ENCODE measurements at regions not wholly inside any gene's neighbourhood (a gene's known extent, or its start where the extent isn't known, plus 50 kb on each side); places are given as distances from the start of the nearest gene placed in this dataset.

DNA sequence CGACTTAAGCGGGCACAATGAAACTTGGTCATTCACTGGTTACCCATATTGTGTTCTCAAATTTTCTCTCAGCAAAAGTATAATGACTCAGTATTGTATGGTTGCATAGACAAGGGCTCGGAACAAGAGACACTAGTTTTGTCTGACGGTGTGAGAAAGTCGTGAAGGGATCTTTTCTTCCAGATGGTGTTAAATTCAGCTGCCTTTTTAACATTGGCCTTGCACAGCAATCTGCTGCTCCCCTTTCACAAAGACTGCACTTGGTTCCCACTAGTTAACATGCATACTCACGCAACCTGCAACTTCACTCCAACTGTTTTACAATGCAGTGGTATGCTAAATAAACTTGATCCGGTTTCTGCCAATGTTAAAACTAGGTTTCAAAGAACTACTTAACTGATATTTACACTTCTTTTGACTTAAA, 219.2 kb downstream of the MEF2C start:
- TF ChIP-seq, protein P1, sequence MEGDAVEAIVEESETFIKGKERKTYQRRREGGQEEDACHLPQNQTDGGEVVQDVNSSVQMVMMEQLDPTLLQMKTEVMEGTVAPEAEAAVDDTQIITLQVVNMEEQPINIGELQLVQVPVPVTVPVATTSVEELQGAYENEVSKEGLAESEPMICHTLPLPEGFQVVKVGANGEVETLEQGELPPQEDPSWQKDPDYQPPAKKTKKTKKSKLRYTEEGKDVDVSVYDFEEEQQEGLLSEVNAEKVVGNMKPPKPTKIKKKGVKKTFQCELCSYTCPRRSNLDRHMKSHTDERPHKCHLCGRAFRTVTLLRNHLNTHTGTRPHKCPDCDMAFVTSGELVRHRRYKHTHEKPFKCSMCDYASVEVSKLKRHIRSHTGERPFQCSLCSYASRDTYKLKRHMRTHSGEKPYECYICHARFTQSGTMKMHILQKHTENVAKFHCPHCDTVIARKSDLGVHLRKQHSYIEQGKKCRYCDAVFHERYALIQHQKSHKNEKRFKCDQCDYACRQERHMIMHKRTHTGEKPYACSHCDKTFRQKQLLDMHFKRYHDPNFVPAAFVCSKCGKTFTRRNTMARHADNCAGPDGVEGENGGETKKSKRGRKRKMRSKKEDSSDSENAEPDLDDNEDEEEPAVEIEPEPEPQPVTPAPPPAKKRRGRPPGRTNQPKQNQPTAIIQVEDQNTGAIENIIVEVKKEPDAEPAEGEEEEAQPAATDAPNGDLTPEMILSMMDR (IDR thresholded peaks at IDR 0.05), result no peak
- intact Hi-C loops (cut with DNase I, micrococcal nuclease), result no loop called here
- H3K27ac ChIP-seq (ENCODE audit: low read depth in 1 of 2, low read length in 2 of 2), result no peak overlapping the region
- ATAC-seq (ENCODE audit: poor library complexity), result no peak
- Mint-ChIP-seq H3K4me3 (no peak overlapping the region), H3K4me1 (ENCODE audit: low read depth) (peaks cover 44% of the 10 kb centered on the region), H3K9me3 (peaks cover 11% of the 10 kb centered on the region), H3K27me3 (peaks cover 90% of the 10 kb centered on the region), H3K27ac (no peak overlapping the region), H3K36me3 (ENCODE audit: low read depth) (no peaks in the 10 kb centered on the region)
- CTCF ChIA-PET, result interaction anchor here (2.2 kb wide), 1 partner anchor 27 kb away, joined by 5 read pairs; no protein-coding TSS in a partner anchor
- peaks cover 35% of the 10 kb centered on the region for H3K4me1 ChIP-seq (ENCODE audit: insufficient read depth, low read length)
- no peaks in the 10 kb centered on the region for H3K36me3 ChIP-seq (ENCODE audit: insufficient read depth, low read length)
- DNase-seq, result no peak
- H3K27me3 ChIP-seq (ENCODE audit: control insufficient read depth in 1 of 2, insufficient read depth in 2 of 2, low read length in 2 of 2), result peaks cover 65 to 98% of the 10 kb centered on the region in 2 experiments
- H3K9me3 ChIP-seq (ENCODE audit: control insufficient read depth in 1 of 2, insufficient read depth in 1 of 2, low read length in 2 of 2), result peaks cover 20 to 28% of the 10 kb centered on the region in 2 experiments
- POLR2A ChIA-PET, result no interaction called here
- no peak overlapping the region for H3K4me3 ChIP-seq (ENCODE audit: low read length)

DNA sequence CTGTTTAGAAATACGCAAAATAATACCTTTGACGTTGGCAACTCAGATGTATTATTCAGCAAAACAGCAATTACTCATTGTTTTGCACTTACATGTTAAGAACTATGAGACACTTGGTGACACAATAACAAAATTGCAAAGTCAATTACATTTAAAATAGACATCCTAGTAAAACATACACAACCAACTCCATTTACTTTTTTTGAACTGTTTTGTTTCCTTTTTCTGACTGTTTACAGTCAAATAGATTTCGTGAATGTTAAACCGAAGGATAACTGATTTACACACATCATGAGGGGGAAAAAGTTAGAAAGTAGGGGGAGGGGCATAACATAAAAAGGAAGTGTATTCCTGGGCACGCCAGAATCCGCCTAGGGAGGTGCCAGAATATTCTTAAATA, 220.1 kb downstream of the MEF2C start:
- Mint-ChIP-seq H3K9me3 (peaks cover 11% of the 10 kb centered on the region), H3K4me3 (no peak overlapping the region), H3K27ac (no peak overlapping the region), H3K4me1 (ENCODE audit: low read depth) (peaks cover 36% of the 10 kb centered on the region), H3K36me3 (ENCODE audit: low read depth) (no peaks in the 10 kb centered on the region), H3K27me3 (peaks cover 90% of the 10 kb centered on the region)
- TF ChIP-seq, protein P1 (IDR thresholded peaks at IDR 0.05), result no peak
- Histone ChIP-seq H3K9me3 (ENCODE audit: control insufficient read depth in 1 of 2, insufficient read depth in 1 of 2, low read length in 2 of 2) (peaks cover 18 to 28% of the 10 kb centered on the region in 2 experiments), H3K27me3 (ENCODE audit: control insufficient read depth in 1 of 2, insufficient read depth in 2 of 2, low read length in 2 of 2) (peaks cover 60 to 98% of the 10 kb centered on the region in 2 experiments), H3K27ac (ENCODE audit: low read depth in 1 of 2, low read length in 2 of 2) (no peak overlapping the region), H3K4me1 (ENCODE audit: insufficient read depth, low read length) (peaks cover 34% of the 10 kb centered on the region), H3K4me3 (ENCODE audit: low read length) (no peak overlapping the region), H3K36me3 (ENCODE audit: insufficient read depth, low read length) (no peaks in the 10 kb centered on the region)
- POLR2A ChIA-PET, result no interaction called here
- ATAC-seq (ENCODE audit: poor library complexity), result no peak
- intact Hi-C loops (cut with DNase I, micrococcal nuclease), result no loop called here
- CTCF ChIA-PET, result no interaction called here
- no peak for DNase-seq

DNA sequence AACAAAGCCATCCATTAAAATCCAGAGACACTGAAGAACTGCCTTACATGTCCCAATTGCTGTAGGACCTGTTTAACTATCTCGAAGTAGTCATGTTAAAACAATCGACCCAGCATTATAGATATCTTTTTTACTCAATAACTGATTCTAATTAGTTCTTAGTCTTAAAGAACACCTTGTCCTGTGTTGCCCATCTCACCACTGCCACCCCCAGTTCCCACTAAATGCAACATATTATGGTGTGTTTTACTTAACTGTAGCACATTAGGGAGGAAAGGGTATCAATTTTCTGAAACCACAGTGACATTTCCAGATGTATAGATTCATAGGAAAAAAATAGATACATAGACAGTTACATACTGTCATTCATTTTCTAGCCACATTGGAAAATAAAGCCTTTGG, 221.2 kb downstream of the MEF2C start:
- Histone ChIP-seq H3K27me3 (ENCODE audit: control insufficient read depth in 1 of 2, insufficient read depth in 2 of 2, low read length in 2 of 2) (peaks cover 50 to 97% of the 10 kb centered on the region in 2 experiments), H3K27ac (ENCODE audit: low read depth in 1 of 2, low read length in 2 of 2) (no peak overlapping the region), H3K9me3 (ENCODE audit: control insufficient read depth in 1 of 2, insufficient read depth in 1 of 2, low read length in 2 of 2) (peaks cover 15 to 23% of the 10 kb centered on the region in 2 experiments), H3K4me1 (ENCODE audit: insufficient read depth, low read length) (peaks cover 25% of the 10 kb centered on the region), H3K4me3 (ENCODE audit: low read length) (no peak overlapping the region), H3K36me3 (ENCODE audit: insufficient read depth, low read length) (no peaks in the 10 kb centered on the region)
- POLR2A ChIA-PET, result no interaction called here
- intact Hi-C loops (cut with DNase I, micrococcal nuclease), result no loop called here
- TF ChIP-seq, protein P1 (IDR thresholded peaks at IDR 0.05), result no peak
- Mint-ChIP-seq H3K27ac (no peak overlapping the region), H3K36me3 (ENCODE audit: low read depth) (no peaks in the 10 kb centered on the region), H3K4me1 (ENCODE audit: low read depth) (peaks cover 26% of the 10 kb centered on the region), H3K27me3 (peaks cover 90% of the 10 kb centered on the region), H3K9me3 (peaks cover 11% of the 10 kb centered on the region), H3K4me3 (peak overlapping the region; percentile 71)
- CTCF ChIA-PET, result no interaction called here
- ATAC-seq (ENCODE audit: poor library complexity) (no peak), DNase-seq (no peak)

All from CD4-positive, alpha-beta T cell (primary cell).